ENCODE measurements at regions not wholly inside any gene's neighbourhood (a gene's known extent, or its start where the extent isn't known, plus 50 kb on each side); places are given as distances from the start of the nearest gene placed in this dataset.

DNA sequence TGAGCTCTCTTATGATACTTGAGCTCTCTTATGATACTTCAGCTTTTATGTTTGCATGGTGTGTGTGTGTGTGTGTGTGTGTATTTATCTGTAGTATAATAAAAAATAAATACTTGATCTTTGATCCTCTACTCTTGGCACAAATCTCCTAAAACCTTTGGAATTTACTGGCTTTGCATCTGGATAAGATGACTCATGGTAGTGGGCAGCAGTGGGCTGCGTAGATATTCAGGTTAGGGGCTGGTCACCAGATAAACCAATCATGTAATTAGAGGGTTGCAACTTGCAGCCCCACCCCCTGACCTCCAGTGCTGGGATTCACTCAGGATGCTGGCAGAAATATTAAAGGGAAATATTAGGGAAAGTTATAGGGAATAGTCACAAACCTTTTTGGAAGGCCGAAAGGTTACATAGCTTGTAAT lies 151.9 kb upstream of the COL21A1 start (continued):
- TF ChIP-seq, protein P1, sequence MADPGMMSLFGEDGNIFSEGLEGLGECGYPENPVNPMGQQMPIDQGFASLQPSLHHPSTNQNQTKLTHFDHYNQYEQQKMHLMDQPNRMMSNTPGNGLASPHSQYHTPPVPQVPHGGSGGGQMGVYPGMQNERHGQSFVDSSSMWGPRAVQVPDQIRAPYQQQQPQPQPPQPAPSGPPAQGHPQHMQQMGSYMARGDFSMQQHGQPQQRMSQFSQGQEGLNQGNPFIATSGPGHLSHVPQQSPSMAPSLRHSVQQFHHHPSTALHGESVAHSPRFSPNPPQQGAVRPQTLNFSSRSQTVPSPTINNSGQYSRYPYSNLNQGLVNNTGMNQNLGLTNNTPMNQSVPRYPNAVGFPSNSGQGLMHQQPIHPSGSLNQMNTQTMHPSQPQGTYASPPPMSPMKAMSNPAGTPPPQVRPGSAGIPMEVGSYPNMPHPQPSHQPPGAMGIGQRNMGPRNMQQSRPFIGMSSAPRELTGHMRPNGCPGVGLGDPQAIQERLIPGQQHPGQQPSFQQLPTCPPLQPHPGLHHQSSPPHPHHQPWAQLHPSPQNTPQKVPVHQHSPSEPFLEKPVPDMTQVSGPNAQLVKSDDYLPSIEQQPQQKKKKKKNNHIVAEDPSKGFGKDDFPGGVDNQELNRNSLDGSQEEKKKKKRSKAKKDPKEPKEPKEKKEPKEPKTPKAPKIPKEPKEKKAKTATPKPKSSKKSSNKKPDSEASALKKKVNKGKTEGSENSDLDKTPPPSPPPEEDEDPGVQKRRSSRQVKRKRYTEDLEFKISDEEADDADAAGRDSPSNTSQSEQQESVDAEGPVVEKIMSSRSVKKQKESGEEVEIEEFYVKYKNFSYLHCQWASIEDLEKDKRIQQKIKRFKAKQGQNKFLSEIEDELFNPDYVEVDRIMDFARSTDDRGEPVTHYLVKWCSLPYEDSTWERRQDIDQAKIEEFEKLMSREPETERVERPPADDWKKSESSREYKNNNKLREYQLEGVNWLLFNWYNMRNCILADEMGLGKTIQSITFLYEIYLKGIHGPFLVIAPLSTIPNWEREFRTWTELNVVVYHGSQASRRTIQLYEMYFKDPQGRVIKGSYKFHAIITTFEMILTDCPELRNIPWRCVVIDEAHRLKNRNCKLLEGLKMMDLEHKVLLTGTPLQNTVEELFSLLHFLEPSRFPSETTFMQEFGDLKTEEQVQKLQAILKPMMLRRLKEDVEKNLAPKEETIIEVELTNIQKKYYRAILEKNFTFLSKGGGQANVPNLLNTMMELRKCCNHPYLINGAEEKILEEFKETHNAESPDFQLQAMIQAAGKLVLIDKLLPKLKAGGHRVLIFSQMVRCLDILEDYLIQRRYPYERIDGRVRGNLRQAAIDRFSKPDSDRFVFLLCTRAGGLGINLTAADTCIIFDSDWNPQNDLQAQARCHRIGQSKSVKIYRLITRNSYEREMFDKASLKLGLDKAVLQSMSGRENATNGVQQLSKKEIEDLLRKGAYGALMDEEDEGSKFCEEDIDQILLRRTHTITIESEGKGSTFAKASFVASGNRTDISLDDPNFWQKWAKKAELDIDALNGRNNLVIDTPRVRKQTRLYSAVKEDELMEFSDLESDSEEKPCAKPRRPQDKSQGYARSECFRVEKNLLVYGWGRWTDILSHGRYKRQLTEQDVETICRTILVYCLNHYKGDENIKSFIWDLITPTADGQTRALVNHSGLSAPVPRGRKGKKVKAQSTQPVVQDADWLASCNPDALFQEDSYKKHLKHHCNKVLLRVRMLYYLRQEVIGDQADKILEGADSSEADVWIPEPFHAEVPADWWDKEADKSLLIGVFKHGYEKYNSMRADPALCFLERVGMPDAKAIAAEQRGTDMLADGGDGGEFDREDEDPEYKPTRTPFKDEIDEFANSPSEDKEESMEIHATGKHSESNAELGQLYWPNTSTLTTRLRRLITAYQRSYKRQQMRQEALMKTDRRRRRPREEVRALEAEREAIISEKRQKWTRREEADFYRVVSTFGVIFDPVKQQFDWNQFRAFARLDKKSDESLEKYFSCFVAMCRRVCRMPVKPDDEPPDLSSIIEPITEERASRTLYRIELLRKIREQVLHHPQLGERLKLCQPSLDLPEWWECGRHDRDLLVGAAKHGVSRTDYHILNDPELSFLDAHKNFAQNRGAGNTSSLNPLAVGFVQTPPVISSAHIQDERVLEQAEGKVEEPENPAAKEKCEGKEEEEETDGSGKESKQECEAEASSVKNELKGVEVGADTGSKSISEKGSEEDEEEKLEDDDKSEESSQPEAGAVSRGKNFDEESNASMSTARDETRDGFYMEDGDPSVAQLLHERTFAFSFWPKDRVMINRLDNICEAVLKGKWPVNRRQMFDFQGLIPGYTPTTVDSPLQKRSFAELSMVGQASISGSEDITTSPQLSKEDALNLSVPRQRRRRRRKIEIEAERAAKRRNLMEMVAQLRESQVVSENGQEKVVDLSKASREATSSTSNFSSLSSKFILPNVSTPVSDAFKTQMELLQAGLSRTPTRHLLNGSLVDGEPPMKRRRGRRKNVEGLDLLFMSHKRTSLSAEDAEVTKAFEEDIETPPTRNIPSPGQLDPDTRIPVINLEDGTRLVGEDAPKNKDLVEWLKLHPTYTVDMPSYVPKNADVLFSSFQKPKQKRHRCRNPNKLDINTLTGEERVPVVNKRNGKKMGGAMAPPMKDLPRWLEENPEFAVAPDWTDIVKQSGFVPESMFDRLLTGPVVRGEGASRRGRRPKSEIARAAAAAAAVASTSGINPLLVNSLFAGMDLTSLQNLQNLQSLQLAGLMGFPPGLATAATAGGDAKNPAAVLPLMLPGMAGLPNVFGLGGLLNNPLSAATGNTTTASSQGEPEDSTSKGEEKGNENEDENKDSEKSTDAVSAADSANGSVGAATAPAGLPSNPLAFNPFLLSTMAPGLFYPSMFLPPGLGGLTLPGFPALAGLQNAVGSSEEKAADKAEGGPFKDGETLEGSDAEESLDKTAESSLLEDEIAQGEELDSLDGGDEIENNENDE (IDR thresholded peaks at IDR 0.05; ENCODE audit: insufficient replicate concordance, low read length), result no peak
- TF ChIP-seq CBX8 (IDR thresholded peaks at IDR 0.05; ENCODE audit: borderline replicate concordance, low read depth, low read length) (no peak), BACH1 (IDR thresholded peaks at IDR 0.05; ENCODE audit: low read length) (no peak), SP1 (IDR thresholded peaks at IDR 0.05; ENCODE audit: low read depth, low read length) (no peak), CREB1 (IDR thresholded peaks at IDR 0.05) (no peak), GABPA (IDR thresholded peaks at IDR 0.05; ENCODE audit: borderline replicate concordance, insufficient read depth, low read length) (no peak), RXRA (IDR thresholded peaks at IDR 0.05; ENCODE audit: insufficient read depth, low read depth, low read length) (no peak)
- TF ChIP-seq, protein P2, sequence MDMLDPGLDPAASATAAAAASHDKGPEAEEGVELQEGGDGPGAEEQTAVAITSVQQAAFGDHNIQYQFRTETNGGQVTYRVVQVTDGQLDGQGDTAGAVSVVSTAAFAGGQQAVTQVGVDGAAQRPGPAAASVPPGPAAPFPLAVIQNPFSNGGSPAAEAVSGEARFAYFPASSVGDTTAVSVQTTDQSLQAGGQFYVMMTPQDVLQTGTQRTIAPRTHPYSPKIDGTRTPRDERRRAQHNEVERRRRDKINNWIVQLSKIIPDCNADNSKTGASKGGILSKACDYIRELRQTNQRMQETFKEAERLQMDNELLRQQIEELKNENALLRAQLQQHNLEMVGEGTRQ (IDR thresholded peaks at IDR 0.05; ENCODE audit: low read length), result no peak
- TF ChIP-seq, protein P3, sequence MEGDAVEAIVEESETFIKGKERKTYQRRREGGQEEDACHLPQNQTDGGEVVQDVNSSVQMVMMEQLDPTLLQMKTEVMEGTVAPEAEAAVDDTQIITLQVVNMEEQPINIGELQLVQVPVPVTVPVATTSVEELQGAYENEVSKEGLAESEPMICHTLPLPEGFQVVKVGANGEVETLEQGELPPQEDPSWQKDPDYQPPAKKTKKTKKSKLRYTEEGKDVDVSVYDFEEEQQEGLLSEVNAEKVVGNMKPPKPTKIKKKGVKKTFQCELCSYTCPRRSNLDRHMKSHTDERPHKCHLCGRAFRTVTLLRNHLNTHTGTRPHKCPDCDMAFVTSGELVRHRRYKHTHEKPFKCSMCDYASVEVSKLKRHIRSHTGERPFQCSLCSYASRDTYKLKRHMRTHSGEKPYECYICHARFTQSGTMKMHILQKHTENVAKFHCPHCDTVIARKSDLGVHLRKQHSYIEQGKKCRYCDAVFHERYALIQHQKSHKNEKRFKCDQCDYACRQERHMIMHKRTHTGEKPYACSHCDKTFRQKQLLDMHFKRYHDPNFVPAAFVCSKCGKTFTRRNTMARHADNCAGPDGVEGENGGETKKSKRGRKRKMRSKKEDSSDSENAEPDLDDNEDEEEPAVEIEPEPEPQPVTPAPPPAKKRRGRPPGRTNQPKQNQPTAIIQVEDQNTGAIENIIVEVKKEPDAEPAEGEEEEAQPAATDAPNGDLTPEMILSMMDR (IDR thresholded peaks at IDR 0.05; ENCODE audit: control extremely low read depth in 1 of 3, insufficient read depth in 1 of 3, low read depth in 1 of 3, low read length in 3 of 3), result no peak
